HG02885 (cell line): ENCODE measurements at regions not wholly inside any gene's neighbourhood (a gene's known extent, or its start where the extent isn't known, plus 50 kb on each side); places are given as distances from the start of the nearest gene placed in this dataset.

Source experiments
- ATAC-seq: cut with Tn5 transposase; IDR thresholded peaks from one replicate; pipeline ENCODE4 v1.9.1; 2021; ENCODE audit warnings: mild to moderate bottlenecking; ENCODE audit not compliant: unreplicated experiment, poor library complexity

DNA sequence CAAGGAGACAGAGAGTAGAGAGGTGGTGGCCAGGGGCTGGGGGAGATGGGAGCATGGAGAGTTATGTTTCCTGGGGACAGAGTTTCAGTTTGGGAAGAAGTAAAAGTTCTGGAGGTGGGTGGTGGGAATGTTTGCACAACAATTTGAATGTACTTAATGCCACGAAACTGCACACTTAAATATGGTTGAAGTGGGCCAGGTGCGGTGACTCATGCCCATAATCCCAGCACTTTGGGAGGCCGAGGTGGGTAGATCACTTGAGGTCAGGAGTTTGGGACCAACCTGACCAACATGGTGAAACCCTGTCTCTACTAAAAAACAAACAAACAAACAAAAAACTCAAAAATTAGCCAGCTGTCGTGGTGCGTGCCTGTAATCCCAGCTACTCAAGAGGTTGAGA, 137.2 kb downstream of the PFKFB3 start:
- no peak for ATAC-seq

DNA sequence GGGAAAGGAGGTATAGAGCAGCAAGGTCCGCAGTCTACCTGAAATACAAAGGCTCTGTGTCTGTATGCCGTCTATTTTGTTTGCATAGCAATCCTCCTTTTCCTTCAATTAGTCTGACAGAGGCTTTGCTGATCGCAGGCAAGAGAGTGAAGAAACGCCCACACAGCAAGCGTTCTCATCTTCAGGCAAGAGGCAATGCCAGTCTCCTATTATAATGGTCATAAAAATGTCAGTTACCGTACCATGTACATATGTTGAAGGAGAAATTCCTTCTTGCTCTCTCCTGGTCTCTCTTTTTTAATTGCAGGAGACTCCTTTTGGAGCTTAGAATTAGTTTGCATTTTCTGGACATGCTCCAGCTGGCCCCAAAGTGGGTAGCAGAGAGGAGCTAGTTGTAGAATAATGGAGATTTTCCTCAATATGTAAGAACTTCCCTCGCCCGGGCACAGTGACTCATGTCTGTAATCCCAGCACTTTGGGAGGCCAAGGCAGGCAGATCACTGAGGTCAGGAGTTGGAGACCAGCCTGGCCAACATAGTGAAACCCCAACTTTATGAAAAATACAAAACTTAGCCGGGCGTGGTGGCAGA, 139.5 kb downstream of the PFKFB3 start:
- ATAC-seq, result no peak

DNA sequence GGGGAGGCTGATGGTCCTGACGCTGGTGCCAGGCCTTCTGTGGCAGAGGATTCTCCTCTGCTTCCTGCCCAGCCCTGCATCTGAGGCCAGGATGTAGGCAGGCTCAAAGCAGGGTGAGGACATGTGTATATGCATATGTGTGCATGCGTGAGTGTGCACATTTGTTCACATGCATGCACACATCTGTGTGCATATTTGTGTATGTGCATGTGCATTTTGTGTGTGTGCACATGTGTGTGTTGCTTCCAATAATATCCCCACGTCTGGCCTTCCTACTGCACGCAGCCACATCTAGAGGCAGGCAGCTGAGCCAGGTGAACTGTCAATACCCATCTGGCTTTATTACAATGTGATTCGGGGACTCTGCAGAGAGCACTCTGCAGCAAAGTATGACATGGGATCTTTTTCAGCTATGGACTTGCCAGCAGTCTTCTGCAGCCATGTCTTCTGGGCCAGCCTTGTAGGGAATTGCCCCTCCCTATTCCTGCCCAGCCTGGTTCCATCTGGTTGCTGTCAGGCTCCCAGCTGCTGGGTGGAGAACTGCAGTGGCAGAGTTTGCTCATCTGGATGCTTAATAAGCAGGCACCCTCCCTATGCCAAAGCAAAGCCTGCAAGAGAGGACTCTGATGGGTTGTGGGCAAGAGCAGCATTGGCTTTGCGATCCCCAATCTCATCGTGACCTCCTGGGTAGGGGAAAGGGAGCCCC, 140.7 kb downstream of the PFKFB3 start:
- ATAC-seq, result no peak

DNA sequence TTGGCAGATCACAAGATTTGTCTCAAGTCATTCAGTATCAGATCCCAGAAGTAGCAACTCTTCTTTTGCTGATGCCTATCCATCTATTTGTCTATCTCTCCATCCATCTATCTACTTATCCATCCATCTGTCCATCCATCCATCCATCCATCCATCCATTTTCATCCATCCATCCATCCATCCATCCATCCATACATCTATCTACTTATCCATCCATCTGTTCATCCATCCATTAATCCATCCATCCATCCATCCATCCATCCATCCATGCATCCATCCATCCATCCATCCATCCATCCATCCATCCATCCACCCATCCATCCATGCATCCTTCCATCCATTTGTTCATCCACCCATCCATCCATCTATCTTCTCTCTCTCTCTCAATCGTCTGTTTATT, 142.7 kb downstream of the PFKFB3 start:
- no peak for ATAC-seq

DNA sequence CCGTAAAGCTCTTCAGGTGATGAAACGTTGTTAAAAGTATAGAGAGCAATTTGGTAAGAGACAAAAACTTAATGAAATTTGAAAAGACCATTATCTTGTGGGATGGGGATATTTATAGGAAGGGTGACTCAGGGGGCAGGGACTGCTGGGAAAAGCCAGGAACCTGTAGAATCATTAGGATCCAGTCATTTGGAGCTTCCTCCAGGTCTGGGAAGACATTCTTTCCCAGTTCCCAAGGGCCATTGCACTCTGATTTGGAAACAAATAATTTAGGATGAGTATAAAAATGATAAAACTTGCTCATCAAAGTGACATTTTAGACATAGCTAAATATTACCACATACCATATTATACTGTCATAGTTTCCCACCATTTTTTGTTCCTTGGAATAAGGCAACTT, 143.9 kb downstream of the PFKFB3 start:
- no peak for ATAC-seq

DNA sequence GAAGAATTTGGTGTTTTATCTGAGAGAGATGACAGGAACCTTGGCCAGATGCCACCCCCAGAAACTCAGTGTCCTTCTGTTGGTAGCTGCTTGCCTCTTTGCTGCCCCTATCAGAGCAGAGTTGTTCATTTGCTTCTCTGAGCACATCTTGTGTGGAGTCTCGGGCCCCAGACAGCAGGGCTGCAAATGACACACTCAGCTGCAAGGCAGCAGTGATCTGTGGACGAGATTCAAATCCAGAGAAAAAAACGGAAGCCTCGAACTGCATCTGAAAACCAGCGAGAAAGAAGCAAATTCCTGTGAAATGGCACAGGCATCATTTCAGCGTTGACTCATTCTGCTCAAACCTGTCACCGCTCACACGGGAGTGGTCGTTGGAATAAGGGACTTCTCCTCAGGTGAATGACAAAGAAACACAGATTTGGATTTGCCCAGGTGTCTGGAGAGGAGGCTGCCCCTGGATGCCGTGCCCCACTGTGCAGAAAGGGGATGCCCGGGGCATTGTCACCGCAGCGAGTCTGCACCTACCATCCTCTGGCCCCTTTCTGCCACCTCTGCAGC, 144.7 kb downstream of the PFKFB3 start:
- peak; percentile 40 for ATAC-seq

DNA sequence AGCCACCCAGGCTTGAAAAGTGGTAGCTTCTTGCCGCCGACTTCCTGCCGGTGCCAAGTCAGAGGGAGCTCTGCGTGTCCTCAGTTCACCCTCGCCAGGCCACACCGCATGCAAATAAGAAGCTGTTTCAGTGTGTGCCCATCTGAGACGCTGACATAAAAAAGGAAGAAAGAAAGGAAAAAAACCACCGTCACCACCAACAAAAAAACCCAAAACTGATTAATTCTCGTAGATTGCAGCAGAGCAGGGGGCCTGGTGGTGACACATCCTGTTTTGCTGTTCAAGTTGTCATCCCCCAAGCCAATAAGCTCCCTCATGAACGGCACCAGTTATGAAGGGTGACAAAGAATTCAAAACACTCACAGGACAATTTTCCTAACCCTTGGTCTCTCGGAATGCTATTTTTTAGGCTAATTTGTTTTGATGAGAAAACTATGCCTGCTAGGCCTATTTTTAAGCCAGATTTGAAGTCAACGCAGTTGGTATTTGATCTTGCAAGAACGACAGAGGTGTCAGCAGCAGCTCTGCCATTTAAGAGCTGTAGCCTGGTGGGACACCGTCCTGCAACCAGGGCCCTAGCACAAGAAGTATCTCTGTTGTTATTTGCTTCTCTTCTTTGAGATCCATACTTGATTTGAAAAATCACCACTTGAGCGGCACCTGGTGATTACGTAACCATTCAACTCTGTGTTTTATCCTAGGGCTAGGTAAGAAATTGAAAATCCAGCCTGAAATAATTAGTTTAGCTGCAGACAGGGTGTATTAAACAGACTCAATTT, 145.6 kb downstream of the PFKFB3 start:
- ATAC-seq, result peak; percentile 91

DNA sequence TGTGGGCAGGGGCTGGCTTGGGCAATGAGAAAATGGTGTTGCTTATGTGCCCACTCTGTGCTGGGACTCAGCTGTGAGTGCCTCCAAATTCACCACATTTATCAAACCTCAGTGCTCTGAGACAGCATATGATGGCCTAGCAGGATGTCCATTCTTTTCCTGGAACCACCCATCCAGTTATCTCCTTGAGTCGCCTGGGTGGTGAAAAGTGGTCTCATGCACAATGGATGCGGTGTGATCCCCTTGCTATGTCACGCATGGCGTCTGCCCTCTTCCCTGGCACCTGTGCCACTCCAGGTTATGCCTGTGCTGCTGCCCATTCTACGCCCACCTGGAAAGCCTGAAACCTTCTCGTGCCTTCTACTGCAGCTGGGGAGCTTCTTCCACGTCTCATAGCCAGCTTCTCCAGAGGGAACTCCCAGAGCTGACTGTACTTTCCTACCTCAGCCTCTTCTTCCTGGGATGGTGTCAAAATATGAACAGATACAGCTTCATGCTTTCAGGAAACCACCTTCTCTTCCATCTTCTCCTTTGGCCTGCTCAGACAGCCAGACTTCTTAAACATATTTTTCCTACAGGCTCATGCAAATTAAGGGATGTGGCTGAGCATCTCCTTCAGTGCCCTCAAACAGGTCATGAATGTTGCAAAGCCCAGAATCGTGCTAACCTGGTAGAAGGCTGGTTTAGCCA, 147.3 kb downstream of the PFKFB3 start:
- ATAC-seq, result no peak

DNA sequence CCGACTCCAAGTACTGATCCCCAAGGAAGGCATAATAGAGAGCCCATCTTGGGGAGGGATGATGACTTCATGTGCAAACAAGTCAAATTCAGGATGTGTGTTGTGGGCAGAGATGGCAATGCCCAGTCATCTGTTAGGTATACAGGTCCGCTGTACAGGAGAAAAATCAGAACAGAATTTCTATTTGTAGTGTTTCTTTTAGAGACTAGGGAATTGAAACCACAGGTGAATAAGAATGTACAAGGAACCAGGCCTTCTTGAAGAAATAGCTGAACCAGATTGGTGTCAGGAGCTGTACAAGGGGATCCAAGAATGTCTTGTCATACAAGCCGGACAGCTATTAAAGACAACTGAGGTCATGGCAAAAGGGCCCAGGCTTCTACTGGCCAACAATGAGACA, 147.9 kb downstream of the PFKFB3 start:
- no peak for ATAC-seq

DNA sequence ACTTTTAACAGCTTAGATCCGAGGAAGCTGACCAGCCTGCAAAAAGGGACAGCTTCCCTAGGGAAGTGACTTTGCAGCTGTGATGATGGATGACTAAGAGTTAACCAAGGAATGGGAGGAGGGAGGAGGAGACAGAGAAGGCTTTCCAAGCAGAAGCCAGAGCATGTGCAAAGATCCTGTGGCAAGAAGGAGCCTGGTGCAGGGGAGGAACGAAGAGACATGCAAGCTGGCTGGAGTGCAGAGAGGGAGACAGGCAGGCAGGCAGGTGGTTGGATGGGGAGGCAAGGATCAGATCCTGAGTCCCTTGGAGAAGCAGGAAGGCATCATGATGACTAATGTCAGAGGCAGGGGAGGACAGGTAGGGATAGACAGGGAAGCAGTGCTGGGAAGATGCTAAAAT, 148.8 kb downstream of the PFKFB3 start:
- ATAC-seq, result no peak

DNA sequence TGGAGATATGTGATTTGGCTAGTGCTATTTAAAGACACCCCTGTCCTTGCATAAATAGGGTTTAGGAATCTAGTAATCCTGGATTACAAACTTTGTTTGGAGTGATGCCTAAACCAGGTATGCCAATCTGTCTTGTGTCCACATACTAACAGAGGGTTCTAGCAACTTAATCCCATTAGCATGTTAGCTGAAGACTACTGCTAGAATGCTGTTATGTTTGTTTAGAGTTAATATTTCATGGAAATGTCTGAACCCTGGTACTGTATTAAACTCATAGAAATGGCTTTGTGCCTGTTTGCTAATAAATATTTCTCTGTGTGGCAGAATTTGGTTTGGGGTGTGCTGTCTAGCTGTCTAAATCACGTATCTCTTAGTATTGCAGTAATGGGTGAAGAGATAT, 150.8 kb downstream of the PFKFB3 start:
- no peak for ATAC-seq

DNA sequence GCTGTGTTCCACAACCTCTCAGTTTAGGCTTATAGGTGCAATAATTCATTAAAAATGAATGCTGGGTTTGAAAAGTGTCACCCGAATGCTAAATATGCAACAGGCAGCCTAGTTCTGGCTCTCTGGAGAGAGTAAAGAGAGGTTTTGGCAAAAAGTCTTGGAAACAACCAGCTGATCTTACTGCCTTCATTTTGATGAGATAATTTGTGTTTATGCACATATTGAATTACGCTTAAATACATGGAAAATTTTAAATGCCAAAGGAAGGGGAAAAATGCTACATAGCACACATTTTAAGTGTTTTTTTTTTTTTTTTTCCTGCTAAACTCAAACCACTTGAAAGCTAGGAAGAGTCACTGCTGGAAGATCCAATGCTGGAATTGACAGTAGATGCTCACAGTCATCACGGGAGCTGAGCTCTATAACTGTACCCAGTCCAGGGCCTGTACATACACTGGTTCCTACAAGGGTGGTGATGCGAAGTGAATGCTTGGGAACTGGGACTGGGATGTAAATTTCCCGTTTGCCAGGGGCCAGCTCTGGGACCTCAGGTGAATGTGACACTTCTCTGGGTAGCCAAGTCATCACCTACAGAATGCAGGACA, 151.5 kb downstream of the PFKFB3 start:
- no peak for ATAC-seq

DNA sequence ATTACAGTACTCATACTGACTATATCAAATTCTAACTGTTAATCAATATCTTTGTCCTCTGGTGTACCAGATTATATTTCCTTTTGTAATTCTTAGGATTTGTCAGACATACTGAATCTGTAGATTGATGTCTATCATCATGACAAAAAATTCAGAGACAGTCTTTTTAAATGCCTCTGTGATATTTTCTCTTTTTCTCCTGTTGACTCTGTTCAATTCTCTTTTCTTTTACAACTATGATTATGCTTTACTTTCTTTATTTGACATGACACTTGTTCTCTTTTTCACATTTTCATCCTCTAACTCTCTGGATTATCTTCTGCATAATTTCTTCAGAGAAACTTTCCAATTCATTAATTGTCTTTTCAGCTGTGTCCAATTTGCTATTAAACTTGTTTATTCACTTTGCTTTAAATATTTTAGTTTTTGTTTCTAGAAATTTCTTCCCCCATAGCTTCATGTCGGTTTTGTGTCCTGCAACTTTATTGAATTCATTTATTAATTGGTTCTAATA, 153.6 kb downstream of the PFKFB3 start:
- no peak for ATAC-seq

DNA sequence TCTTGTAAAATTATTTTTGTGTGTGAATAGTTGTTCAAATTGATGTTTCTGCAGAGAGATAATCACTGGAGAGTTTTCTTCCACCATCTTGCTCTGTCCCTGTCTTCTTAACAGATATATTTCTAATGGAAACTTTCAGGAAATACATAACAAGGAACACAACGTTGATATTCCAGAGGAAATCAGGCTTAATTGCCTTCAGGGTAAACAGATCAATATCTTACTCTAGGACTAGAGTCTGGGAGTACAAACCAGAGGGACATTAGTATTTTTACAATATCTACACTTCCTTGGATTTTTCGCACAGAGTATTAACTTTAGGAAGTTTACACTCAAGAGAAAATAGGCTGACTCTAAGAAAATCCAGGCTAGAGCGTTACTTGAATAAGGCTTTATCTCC, 159.1 kb downstream of the PFKFB3 start:
- ATAC-seq, result no peak

DNA sequence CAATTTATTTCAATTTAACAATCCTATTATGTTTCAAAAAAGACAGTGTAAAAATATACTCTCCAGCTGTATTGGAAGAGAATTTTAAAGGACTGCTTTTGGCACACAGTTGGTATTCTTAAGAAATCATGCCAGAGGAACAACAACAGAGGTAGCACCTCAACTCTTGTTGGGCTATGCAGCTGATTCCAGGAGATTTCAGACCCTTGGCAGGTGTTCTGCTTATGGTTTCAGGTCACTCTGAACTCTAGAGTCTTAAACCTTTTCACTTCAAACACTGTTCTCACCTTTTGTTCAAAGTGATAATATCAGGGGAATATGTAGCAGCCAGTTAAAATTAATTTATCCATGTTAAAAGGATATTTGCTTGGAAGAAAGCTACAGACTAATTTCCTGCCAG, 160.1 kb downstream of the PFKFB3 start:
- no peak for ATAC-seq

DNA sequence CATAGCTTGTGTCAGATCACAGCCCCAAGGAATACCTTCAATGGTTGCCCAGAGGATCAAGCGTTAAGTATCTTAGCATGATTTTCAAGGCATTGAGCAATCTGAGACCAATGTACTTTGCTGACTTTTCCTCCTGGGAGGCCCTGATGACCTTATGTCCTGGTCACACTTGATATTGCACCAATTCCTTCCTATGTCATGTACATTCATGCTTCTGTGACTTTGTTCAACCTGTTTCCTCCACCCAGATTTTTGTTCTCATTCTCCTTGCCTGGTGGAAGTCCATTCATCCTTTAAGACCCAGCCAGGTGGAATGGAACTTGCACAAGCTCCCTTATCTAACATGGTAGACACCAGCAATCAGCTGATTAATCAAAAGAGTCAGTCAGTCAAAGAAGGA, 160.8 kb downstream of the PFKFB3 start:
- no peak for ATAC-seq

DNA sequence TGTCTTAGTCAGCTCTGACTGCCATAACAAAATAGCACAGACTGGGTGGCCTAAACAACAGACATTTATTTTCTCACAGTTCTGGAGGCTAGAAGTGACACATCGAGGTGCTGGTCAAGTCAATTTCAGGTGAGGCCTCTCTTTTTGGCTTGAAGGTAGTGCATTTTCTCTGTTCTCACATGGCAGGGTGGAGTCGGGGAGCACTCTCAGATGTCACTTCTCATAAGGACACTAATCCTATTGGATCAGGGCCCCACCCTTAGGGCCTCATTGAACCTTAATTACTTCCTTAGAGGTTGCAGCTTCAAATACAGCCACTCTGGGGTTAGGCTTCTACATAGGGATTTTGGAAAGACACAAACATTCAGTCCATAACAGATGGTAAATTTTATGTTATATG, 161.6 kb downstream of the PFKFB3 start:
- no peak for ATAC-seq

DNA sequence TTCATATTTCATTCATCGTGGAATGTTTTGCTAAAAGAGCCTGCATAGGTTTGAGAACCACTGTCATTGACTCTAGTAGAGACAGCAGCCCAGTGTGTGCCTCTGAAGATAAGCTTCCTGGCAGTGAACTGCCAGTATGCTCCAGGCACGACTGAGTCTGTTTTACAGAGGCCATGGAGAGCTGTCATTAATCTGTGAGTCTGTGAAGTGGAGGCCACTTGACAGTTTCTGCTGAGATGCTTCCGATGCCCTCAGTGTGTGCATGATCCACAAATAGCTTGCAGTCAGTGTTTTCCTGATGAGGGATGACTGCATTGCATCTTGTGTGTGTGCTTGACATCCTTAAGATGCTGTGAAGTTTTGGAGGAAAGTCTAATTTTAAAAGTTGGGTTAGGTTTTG, 162.2 kb downstream of the PFKFB3 start:
- no peak for ATAC-seq

DNA sequence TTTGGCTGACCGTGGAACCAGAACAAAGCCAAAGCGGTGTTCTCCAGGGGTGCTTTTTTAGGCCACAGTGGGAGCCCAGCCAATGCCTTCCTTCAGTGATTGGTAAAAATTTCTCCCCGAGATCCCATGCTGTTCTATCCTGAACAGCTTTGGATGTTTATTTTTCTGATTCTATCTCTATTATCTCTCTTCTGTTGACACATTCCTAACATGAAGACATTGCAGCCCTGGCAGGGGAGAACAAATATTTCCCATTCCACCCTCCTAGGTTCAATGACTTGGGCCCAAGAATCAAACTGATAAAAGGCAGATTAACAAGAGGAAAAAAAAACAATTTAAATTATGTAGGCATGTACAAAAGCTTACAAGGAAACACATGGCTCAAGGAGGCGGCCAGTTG, 162.7 kb downstream of the PFKFB3 start:
- no peak for ATAC-seq
